Spleen (tissue), 11 donors: ENCODE measurements at regions not wholly inside any gene's neighbourhood (a gene's known extent, or its start where the extent isn't known, plus 50 kb on each side); places are given as distances from the start of the nearest gene placed in this dataset.

Experiments used
- DNase-seq: peaks from one replicate; pipeline ENCODE4 v3.0.0-alpha.2; 2020
- H3K27ac ChIP-seq, 8 donors: fragments of 200-600 bp; sonication (generic) in 7 of 8; 1 replicate in 4 of 8; 2 replicates in 4 of 8; pipeline versions ENCODE4 v1.5.0 to v1.8.0; 2016 to 2021; ENCODE audit warnings: inconsistent platforms in 4 of 8, mild to moderate bottlenecking in 4 of 8, moderate library complexity in 1 of 8
- H3K27me3 ChIP-seq, 7 donors: fragments of 200-600 bp; sonication (generic) in 6 of 7; replicated peaks in 1 of 7; 1 replicate in 4 of 7; 2 replicates in 3 of 7; pipeline versions ENCODE4 v1.5.0 to v1.8.0; 2016 to 2021; ENCODE audit warnings: inconsistent platforms in 3 of 7, mild to moderate bottlenecking in 1 of 7
- H3K36me3 ChIP-seq, 6 donors: fragments of 200-600 bp; sonication (generic) in 5 of 6; 1 replicate in 4 of 6; 2 replicates in 2 of 6; pipeline versions ENCODE4 v1.5.0 to v1.8.0; 2016 to 2021; ENCODE audit warnings: inconsistent platforms in 2 of 6
- H3K4me1 ChIP-seq, 6 donors: fragments of 200-600 bp; sonication (generic) in 5 of 6; 1 replicate in 3 of 6; 2 replicates in 3 of 6; pipeline versions ENCODE4 v1.5.0 to v1.8.0; 2016 to 2021; ENCODE audit warnings: inconsistent platforms in 3 of 6
- H3K4me3 ChIP-seq, 8 donors: fragments of 200-600 bp; sonication (generic) in 7 of 8; 1 replicate in 4 of 8; 2 replicates in 4 of 8; pipeline versions ENCODE4 v1.5.0 to v1.8.0; 2016 to 2021; ENCODE audit warnings: inconsistent platforms in 4 of 8, mild to moderate bottlenecking in 4 of 8, moderate library complexity in 2 of 8
- H3K9me3 ChIP-seq, 8 donors: fragments of 200-600 bp; sonication (generic) in 7 of 8; 1 replicate in 4 of 8; 2 replicates in 4 of 8; pipeline versions ENCODE4 v1.5.0 to v1.8.0; 2016 to 2021; ENCODE audit warnings: inconsistent platforms in 4 of 8
- CTCF ChIP-seq, 11 experiments: fragments of 200-600 bp in 7 of 11; fragments of 450-650 bp in 4 of 11; sonication (generic) in 4 of 11; IDR thresholded peaks in 8 of 11; conservative IDR thresholded peaks in 3 of 11; 1 replicate in 7 of 11; 2 replicates in 4 of 11; pipeline versions ENCODE4 v1.4.0 to v1.8.0; 2016 to 2021; ENCODE audit warnings: antibody characterized with exemption in 11 of 11, inconsistent platforms in 4 of 11, mild to moderate bottlenecking in 1 of 11
- POLR2A ChIP-seq, 3 donors: fragments of 450-650 bp; IDR thresholded peaks; one replicate each; pipeline ENCODE4 v1.5.1; 2017; ENCODE audit warnings: antibody characterized with exemption in 3 of 3, mild to moderate bottlenecking in 1 of 3
- POLR2AphosphoS5 ChIP-seq, 3 donors: sonication (generic); formaldehyde crosslinking; IDR thresholded peaks; one replicate each; pipeline ENCODE4 v1.5.1; 2017; ENCODE audit warnings: antibody characterized with exemption in 3 of 3
- WGBS, 5 donors: extraction: QIAGEN DNeasy Blood & Tissue Kit in 3 of 5; methylation state at CpG; one replicate each; pipeline versions ENCODE4 v1.1.5 to v1.1.7; 2013 to 2018; 5-methylcytosine and 5-hydroxymethylcytosine counted together
- intact Hi-C: fragments of 100-400 bp; cut with DNase I; formaldehyde crosslinking; loops from one replicate; pipeline ENCODE4 v1.15.0; 2023; ENCODE audit warnings: low total_unique reads
- donor health status: healthy with polysubstance abuse.
- donor health status: DM: no; HTN: no; CAD: no; lungs with moderate emphysema.
- donor health status: DM: no; HTN: no; CAD: no.
- donor health status: Bipolar disorder and iron deficiency.
- donor health status: healthy.
- donor health status: DM: no; HTN: no; CAD: no.
- donor health status: DM: yes; HTN: yes; CAD: no.

GRCh38 chr13:103952183-103952582, 886.0 kb upstream of the SLC10A2 start:
- Histone ChIP-seq H3K27ac (no peak overlapping the region), H3K36me3 (no peaks in the 10 kb centered on the region), H3K27me3 (no peaks in the 10 kb centered on the region), H3K4me3 (no peak overlapping the region), H3K4me1 (no peaks in the 10 kb centered on the region), H3K9me3 (peaks cover 0 to 10% (median 0%) of the 10 kb centered on the region in 8 donors)
- TF ChIP-seq CTCF (IDR thresholded peaks at IDR 0.05 in 8 of 11, conservative IDR thresholded peaks at IDR 0.05 in 3 of 11) = no peak
- no peak for TF ChIP-seq POLR2AphosphoS5 (IDR thresholded peaks at IDR 0.05)
- no peak for TF ChIP-seq POLR2A (IDR thresholded peaks at IDR 0.05)
- intact Hi-C loops = no loop called here
- 73 to 79% (median 75%) methylated on average over 1 of the region's 1 CpG for WGBS, 5 donors
- no peak for DNase-seq

GRCh38 chr13:103948426-103948825, 882.2 kb upstream of the SLC10A2 start:
- no peak for DNase-seq
- no peaks in the 10 kb centered on the region for H3K4me1 ChIP-seq
- 86 to 92% (median 89%) methylated on average over 6 of the region's 6 CpGs for WGBS, 5 donors

GRCh38 chr13:103945836-103946235, 879.6 kb upstream of the SLC10A2 start:
- H3K27me3 ChIP-seq = no peaks in the 10 kb centered on the region

More at GRCh38 chr13:103948426-103948825, 882.2 kb upstream of the SLC10A2 start:
- Histone ChIP-seq H3K9me3 (peaks cover 0 to 6% (median 0%) of the 10 kb centered on the region in 8 donors), H3K4me3 (no peak overlapping the region), H3K27me3 (no peaks in the 10 kb centered on the region), H3K36me3 (no peaks in the 10 kb centered on the region), H3K27ac (no peak overlapping the region)
- no peak for TF ChIP-seq POLR2A (IDR thresholded peaks at IDR 0.05)
- no peak for TF ChIP-seq POLR2AphosphoS5 (IDR thresholded peaks at IDR 0.05)
- TF ChIP-seq CTCF (IDR thresholded peaks at IDR 0.05 in 8 of 11, conservative IDR thresholded peaks at IDR 0.05 in 3 of 11) = no peak
- intact Hi-C loops = no loop called here

More at GRCh38 chr13:103945836-103946235, 879.6 kb upstream of the SLC10A2 start:
- Histone ChIP-seq H3K4me3 (no peak overlapping the region), H3K36me3 (no peaks in the 10 kb centered on the region), H3K4me1 (no peaks in the 10 kb centered on the region), H3K27ac (no peak overlapping the region), H3K9me3 (peaks cover 0 to 5% (median 0%) of the 10 kb centered on the region in 8 donors)
- intact Hi-C loops = no loop called here
- TF ChIP-seq POLR2AphosphoS5 (IDR thresholded peaks at IDR 0.05) (no peak), CTCF (IDR thresholded peaks at IDR 0.05 in 8 of 11, conservative IDR thresholded peaks at IDR 0.05 in 3 of 11) (no peak), POLR2A (IDR thresholded peaks at IDR 0.05) (no peak)
- no peak for DNase-seq
